NCI-H446 treated with DMSO at 0.1 percent for 48 hours (cell line): ENCODE measurements at regions not wholly inside any gene's neighbourhood (a gene's known extent, or its start where the extent isn't known, plus 50 kb on each side); places are given as distances from the start of the nearest gene placed in this dataset.

ENCODE experiments used
- DNase-seq: peaks from one replicate; lab custom pipeline; 2025; lab: John Stamatoyannopoulos, UW

DNA sequence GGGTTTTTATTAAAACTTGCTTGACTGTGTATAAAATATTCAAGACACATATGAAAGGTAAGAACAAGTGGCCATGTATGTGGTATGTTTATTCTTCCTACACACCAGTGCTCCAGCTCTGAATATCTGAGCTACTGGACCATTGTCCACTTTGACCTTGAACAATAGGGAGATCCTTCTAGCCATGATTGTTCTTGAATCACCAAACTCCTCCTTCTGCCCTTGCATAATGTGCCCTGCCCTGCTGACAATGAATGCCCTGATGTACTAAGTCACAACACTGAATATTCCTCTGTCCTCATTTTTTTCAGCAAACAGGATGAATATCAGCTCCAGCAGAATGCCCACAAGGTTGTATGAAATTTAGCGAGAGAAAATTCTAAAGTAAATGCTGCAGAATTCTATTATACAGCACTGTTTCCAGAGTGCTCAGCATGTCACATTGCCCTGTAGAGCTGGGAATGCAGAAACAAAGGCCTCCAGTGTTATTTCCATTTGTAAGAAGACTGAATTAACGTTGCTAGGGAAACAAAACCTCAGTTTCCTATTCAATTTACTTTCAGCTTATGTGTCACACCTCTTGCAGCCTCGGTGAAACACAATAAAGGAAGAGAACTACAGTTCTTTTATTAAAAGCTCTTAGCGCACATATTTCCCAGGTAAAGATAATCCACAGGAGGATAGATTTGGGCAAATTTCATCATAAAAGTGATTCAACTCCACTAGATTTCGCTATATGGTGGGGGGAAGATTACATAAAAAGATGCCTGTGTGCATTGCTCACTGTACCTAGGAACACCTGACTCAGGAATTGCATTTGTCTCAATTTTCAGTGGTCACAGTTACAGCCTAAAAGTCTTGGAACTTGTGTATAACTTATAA, 187.4 kb upstream of the ATP1B1 start:
- DNase-seq, result no peak

GRCh38 chr1:168920456-168921094, 185.9 kb upstream of the ATP1B1 start:
- DNase-seq, result no peak

DNA sequence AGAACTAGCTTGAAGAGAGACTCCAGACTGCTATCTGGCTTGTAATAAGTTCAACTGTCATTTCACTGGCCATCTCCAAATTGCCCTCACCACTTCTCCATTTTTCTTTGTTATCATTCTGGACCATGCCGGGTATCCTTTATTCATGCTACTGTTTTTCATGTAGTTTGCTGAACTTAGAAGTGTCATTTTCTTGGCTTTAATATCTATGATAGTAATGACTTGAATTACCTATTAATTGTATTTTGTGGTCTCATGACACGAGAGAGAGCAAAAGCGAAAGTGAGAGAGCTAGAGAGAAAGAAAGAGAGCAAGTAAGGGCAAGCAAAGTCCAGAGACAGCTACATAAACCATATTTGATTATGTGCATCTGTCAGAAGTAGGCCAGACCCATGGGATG, 184.9 kb upstream of the ATP1B1 start:
- no peak for DNase-seq

GRCh38 chr1:168923521-168924136, 182.9 kb upstream of the ATP1B1 start:
- DNase-seq, result no peak

DNA sequence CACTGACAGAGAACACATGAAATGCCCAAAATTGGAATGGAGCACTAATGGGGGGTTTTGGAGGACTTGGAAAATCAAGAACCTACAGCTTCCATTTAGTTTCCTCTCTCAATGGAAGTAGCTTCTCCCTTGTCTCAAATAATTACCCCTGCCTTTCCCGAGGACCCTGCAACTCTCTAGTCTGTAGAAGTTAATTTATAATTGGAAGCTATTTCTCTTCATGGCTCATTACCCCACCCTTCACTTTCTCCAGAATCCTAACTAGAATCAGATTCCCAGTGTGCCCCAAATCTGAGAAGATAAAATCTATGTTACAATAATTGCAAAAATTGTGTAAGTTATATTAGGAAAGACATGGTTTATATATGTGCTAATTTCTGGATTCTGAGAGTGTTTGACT, 181.5 kb upstream of the ATP1B1 start:
- no peak for DNase-seq

DNA sequence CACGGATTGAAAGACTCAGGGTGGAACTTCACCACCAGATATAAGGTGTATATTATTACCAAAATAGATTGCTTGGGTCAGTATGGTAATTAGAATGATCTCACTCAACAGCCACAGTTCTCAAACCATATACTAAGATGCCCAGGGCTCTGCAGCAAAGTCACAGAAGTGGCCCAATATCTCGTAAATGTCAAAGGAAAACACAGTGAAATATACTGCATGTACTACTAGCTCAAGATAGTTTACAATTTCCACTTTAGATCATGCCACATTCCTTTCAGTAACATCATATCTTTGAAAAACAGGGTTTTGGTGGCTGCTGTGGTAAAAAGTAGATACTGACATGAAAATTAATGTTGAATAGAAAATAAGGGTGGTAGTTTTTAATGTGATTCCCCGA, 180.3 kb upstream of the ATP1B1 start:
- DNase-seq, result no peak

GRCh38 chr1:168932539-168932938, 174.0 kb upstream of the ATP1B1 start:
- DNase-seq, result peak; percentile 6

DNA sequence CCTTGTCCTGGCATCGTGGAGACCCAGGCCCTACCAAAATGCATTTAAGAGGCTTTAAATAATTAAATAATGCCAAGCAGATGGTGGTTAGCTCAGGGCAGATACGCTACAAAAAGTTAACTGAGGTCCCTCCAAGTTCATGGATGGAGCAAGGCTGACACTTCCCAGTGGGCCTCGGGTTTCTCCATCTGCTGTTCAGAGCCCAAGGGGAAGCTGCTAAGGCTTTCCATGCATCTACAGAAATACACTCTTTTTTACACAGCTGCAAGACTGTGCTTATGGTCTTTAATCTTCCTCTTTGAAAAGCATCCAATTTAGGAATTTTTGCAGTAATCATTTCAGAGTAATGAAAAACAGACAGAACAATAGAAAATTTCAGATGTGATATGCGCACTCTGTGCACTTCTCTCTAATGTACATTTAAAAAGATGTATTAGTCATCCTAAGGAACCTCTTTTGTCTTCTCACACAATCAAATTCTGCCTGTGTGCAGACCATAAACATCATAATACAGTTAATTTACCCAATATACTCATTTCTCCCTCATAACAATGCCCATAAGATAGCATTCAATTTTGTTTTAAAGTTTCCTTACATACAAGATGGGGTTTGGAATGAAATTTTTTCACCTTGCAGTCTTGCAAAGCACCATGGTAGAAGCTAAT, 173.2 kb upstream of the ATP1B1 start:
- no peak for DNase-seq

DNA sequence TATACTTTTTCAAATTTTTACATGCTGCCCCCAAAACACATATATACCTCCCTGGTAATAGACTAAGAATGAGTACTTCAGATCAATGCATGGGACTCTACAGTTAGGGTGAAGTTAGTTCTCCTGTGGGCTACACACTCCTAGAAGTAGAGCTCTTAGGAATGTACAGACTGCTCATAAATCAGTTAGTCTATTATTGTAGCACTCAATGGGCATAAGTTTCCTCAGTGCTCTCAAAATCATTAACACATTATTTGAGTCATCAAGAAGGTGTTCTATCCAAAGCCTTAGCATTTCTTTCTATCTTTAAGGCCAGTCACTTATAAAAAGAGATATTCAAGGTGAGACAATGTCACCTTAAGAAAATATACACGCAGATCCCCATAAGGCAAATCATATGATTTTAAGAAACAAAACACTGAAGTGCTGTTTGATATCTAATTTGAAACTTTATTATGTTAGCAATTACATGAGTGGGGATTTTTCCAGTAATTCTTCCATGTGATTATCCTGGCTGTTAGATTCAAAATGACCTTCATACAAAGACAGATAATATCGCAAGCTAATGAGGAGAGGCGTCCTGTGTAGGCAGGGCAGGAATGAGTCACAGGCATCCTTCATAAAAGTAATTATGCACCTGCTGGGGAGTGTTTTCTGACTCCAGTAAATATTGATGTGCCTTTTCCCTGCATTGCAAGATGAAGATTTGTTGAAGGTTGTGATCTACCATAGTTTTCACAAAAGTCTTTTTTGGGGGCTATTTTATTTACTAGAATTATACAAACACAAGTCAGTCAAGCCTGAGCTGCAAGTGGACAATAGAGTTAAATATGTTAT, 167.2 kb upstream of the ATP1B1 start:
- no peak for DNase-seq

- DNase-seq, result no peak
These were observed 166.6 kb upstream of the ATP1B1 start for GRCh38 chr1:168939947-168940223.

DNA sequence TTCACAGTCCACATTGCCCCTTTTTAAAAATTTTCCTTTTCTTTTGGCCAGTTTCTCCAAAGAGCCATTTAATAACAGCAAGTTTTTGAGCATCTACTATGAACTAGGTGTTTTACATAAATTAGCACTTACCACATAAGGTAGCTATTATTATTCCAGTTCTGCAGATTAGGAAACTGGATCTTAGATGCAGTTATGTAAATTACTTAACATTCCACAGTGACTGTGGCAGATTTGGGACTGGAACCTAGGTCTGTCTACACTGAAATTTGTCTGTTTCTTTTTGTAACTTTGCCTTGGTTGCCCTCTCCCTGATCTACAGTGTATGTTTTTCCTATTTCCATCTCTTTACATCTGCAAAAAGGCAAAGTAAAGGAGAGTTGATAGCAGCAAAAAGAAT, 164.8 kb upstream of the ATP1B1 start:
- DNase-seq, result no peak

DNA sequence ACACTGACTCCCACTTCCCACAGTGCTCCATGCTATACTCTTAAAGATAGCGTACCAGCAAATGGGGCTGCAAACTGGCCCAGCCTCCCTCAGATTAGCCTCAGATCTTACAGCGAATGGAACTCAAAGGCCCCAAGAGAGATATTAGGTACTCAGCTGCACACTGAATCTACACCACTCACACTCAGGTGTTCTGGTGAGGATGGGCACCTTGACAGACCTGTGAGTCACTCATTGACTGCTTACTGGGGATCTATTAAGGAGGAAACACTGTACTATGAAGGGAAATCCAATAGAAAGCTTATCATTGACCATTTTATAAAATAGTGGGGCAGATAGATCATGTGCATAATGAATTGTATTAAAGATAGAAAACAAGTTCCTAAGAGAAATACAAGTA, 164.3 kb upstream of the ATP1B1 start:
- DNase-seq, result no peak

DNA sequence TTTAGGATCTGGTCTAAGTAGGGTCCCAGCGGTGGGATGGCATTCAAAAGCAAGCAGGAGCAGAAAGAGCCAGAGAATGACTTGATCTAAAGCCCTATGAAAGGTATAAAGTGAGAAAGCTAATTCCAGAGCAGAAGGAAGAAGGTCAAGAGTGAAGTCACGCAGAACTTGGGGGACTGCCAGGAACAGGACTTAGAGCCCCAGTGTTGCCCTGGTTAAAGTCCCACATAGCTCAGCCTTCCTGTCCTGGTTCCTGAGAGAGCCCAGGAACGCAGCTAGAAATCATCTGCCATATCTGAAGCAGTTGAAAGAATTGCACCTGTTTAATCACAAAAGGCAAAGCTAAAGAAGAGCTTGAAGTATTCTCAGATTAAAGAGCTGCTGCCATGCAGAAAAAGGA, 160.6 kb upstream of the ATP1B1 start:
- DNase-seq, result no peak

- no peak for DNase-seq
These were observed 159.4 kb upstream of the ATP1B1 start for GRCh38 chr1:168947041-168947440.

DNA sequence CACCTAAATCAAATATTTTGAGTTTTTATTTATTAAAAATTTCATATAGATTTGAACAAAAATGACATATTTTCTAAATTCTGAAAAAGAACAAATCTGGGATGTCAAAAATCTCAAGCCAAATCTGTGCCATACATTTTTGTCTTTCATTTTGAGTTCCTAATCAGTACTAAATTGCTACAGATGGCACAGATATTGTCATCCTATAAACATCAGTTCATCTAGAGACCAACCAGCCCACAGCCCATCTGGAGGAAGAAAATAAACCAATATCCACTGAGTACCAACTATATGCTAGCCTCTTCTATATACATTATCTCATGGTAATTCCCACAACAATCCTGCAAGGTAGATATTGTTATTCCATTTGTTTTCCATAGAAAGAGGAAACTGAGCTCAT, 156.8 kb upstream of the ATP1B1 start:
- DNase-seq, result no peak

DNA sequence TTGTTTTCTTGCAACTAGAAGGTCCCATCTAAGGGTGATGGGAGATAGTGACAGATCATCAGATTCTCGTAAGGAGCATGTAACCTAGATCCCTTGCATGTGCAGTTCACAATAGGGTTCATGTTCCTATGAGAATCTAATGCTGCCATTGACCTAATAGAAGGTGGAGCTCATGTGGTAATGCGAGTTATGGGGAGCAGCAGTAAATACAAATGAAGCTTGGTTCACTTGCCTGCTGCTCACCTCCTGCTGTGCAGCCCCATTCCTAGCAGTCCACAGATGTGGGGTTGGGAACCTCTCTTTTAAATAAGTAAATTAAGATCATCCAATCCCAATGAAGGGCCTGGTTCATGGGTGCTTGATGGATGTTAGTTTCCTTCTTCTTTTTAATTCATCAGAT, 148.7 kb upstream of the ATP1B1 start:
- DNase-seq, result no peak

DNA sequence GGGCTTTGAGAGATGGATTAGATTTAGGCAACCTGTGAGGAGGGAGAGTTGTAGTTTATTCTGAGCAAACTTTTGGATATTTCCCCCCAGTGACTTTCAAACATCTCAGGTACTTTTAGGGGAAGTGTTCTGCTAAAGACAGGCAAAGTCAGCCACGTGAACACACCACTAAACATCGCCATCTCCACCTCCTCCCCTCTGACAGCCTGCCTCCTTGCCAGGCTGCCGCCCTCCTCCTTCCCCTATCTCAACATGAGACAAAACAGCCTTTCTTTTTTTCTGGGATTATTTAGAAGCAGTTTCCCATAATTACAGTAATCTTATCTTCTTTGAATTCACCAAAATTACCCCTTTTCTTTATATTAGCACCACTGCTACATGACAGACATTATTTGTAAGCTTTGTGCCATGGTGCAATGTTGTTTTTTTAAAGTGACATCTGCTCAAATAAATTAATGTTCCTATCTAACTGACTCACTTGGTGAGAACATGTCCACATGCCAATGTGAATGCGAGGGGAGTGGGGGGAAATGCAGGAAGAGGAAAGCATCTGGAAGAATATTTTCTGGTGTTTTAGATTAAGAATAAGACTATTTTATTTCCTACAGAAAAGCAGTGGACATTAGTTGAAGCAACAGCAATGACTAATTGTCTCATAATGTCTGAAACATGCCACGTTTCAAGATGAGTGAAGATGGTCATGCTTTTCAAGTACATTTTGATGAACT, 147.8 kb upstream of the ATP1B1 start:
- peak; percentile 28 for DNase-seq

DNA sequence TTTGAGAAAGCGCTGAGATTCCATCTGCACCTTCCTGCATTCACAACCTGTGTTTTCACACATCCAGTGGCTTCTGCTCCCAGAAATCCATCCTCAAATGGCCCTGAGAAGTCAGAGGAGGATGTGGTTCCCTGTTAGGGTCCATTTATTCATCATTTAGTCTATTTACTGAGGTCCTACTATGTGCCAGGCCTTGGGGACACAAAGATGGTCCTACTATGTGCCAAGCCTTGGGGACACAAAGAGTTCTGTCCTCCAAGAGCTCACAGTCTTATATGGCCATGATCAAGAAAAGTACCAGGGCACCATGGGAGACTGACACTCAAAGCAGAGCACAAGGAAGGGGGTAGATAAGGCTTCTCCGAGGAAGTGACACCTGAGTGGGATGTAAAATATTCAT, 147.1 kb upstream of the ATP1B1 start:
- DNase-seq, result no peak

DNA sequence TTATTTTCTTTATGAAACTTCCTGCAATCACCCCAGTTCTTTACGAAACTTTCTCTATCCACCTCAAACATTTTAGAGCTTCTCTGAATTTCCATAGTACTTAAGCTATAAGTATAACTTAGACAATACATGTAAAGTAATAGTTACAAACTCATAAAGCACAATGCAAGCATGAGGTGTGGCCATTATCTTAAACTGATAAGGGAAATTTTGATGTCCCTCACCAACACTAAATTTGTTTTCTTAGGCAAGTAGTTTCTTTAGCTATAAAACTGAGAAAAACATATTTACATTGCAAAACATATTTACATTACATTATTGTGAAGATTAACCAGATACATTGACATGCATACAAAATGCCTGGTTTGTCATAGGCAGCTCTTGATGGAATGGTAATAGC, 146.4 kb upstream of the ATP1B1 start:
- no peak for DNase-seq

DNA sequence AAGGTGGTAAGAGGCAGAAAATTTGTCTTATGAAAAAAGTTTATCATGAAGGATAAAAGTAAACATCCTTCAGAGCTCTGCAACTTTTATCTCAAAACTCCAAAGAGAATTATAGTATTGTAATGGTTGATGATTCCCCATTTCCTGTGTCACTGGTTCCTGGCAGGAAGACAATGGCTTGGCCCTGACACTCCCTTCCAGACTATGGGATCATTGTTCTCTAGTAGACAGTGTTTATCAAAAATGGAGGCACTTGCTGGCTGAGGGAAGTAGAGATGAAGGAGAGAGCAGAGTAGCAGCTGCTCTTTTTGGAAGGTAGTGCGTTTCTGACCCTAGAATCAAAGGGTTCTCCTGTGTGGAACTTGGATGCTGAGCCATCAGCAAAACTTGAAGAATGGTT, 145.9 kb upstream of the ATP1B1 start:
- DNase-seq, result no peak

- DNase-seq, result no peak
These were observed 142.9 kb upstream of the ATP1B1 start for GRCh38 chr1:168963601-168964000.
